CD4-positive, alpha-beta memory T cell (primary cell): ENCODE measurements at regions not wholly inside any gene's neighbourhood (a gene's known extent, or its start where the extent isn't known, plus 50 kb on each side); places are given as distances from the start of the nearest gene placed in this dataset.

ENCODE experiments used
- CTCF ChIA-PET: fragments of 350-600 bp; sonication (Branson Sonifier 250); formaldehyde crosslinking; loops from one replicate; lab custom pipeline; 2021; ENCODE audit warnings: inconsistent platforms; ENCODE audit not compliant: partially characterized antibody; lab: Charles Lee
- POLR2A ChIA-PET: fragments of 350-600 bp; sonication (Branson Sonifier 250); formaldehyde crosslinking; loops from one replicate; lab custom pipeline; 2021; ENCODE audit not compliant: partially characterized antibody; lab: Charles Lee
- DNase-seq, 5 donors: peaks; one replicate each; pipeline versions ENCODE4 v3.0.0 to v3.0.0-alpha.2; 2020 to 2022; ENCODE audit warnings: mixed read lengths in 1 of 5
- H3K27ac ChIP-seq: one replicate; pipeline ENCODE4 v1.7.0; 2013; ENCODE audit warnings: low read depth, low read length
- H3K27me3 ChIP-seq: 2 replicates; pipeline ENCODE4 v1.7.0; 2013; ENCODE audit warnings: mild to moderate bottlenecking, low read length, moderate library complexity; ENCODE audit not compliant: insufficient read depth
- H3K36me3 ChIP-seq: 2 replicates; pipeline ENCODE4 v1.7.0; 2013; ENCODE audit warnings: mild to moderate bottlenecking, low read length, moderate library complexity; ENCODE audit not compliant: insufficient read depth
- H3K4me1 ChIP-seq: 2 replicates; pipeline ENCODE4 v1.7.0; 2013; ENCODE audit warnings: mild to moderate bottlenecking, low read length, moderate library complexity; ENCODE audit not compliant: insufficient read depth
- H3K4me3 ChIP-seq, 2 donors: one replicate each; pipeline ENCODE4 v1.7.0; 2013; ENCODE audit warnings: low read length in 2 of 2, mild to moderate bottlenecking in 1 of 2
- H3K9me3 ChIP-seq, 2 donors: one replicate each; pipeline ENCODE4 v1.7.0; 2013; ENCODE audit warnings: low read length in 2 of 2, control low read depth in 1 of 2; ENCODE audit not compliant: control insufficient read depth in 1 of 2
- H3K27ac Mint-ChIP-seq, 7 donors: one replicate each; pipeline ENCODE4 v1.8.0; 2020 to 2021; ENCODE audit warnings: mixed read lengths in 7 of 7, mild to moderate bottlenecking in 6 of 7, inconsistent platforms in 3 of 7, moderate library complexity in 3 of 7
- H3K27me3 Mint-ChIP-seq, 2 donors: one replicate each; pipeline ENCODE4 v1.8.0; 2020 to 2021; ENCODE audit warnings: mixed read lengths in 2 of 2
- H3K36me3 Mint-ChIP-seq, 2 donors: one replicate each; pipeline ENCODE4 v1.8.0; 2020 to 2021; ENCODE audit warnings: mixed read lengths in 2 of 2, inconsistent platforms in 1 of 2, mild to moderate bottlenecking in 1 of 2
- H3K4me1 Mint-ChIP-seq, 4 donors: one replicate each; pipeline ENCODE4 v1.8.0; 2020 to 2021; ENCODE audit warnings: mixed read lengths in 4 of 4, mild to moderate bottlenecking in 1 of 4
- H3K4me3 Mint-ChIP-seq, 8 donors: one replicate each; pipeline ENCODE4 v1.8.0; 2020 to 2021; ENCODE audit warnings: mixed read lengths in 8 of 8, mild to moderate bottlenecking in 7 of 8, moderate library complexity in 6 of 8, inconsistent platforms in 3 of 8
- H3K9me3 Mint-ChIP-seq, 8 donors: one replicate each; pipeline ENCODE4 v1.8.0; 2020 to 2021; ENCODE audit warnings: mixed read lengths in 8 of 8, mild to moderate bottlenecking in 5 of 8, inconsistent platforms in 3 of 8, moderate library complexity in 1 of 8
- intact Hi-C: fragments of 100-400 bp; cut with micrococcal nuclease; formaldehyde crosslinking; loops from one replicate; pipeline ENCODE4 v1.15.1; 2023

- Histone ChIP-seq H3K36me3 (no peaks in the 10 kb centered on the region), H3K9me3 (no peaks in the 10 kb centered on the region), H3K4me1 (no peaks in the 10 kb centered on the region), H3K27ac (no peak overlapping the region), H3K27me3 (no peaks in the 10 kb centered on the region), H3K4me3 (no peak overlapping the region)
- H3K36me3 Mint-ChIP-seq = no peaks in the 10 kb centered on the region
- no peak overlapping the region for H3K4me3 Mint-ChIP-seq
- H3K27ac Mint-ChIP-seq = no peak overlapping the region
- CTCF ChIA-PET = no interaction called here
- no peaks in the 10 kb centered on the region for H3K9me3 Mint-ChIP-seq
- H3K4me1 Mint-ChIP-seq = no peaks in the 10 kb centered on the region
- DNase-seq = no peak
- intact Hi-C loops = no loop called here
- POLR2A ChIA-PET = no interaction called here
- H3K27me3 Mint-ChIP-seq = no peaks in the 10 kb centered on the region
These were observed 180.9 kb upstream of the HS6ST1 start for GRCh38 chr2:128499367-128500137.

- H3K27me3 ChIP-seq = no peaks in the 10 kb centered on the region
- CTCF ChIA-PET = no interaction called here
- H3K27ac Mint-ChIP-seq = no peak overlapping the region
- no peaks in the 10 kb centered on the region for H3K4me1 ChIP-seq
- no peak for DNase-seq
- no peaks in the 10 kb centered on the region for H3K27me3 Mint-ChIP-seq
- no peaks in the 10 kb centered on the region for H3K36me3 ChIP-seq
- no peaks in the 10 kb centered on the region for H3K9me3 ChIP-seq
- POLR2A ChIA-PET = no interaction called here
- H3K4me3 ChIP-seq = no peak overlapping the region
- intact Hi-C loops = no loop called here
- H3K27ac ChIP-seq = no peak overlapping the region
- no peaks in the 10 kb centered on the region for H3K9me3 Mint-ChIP-seq
- H3K4me3 Mint-ChIP-seq = no peak overlapping the region
- H3K36me3 Mint-ChIP-seq = no peaks in the 10 kb centered on the region
- no peaks in the 10 kb centered on the region for H3K4me1 Mint-ChIP-seq
These were observed 181.6 kb upstream of the HS6ST1 start for GRCh38 chr2:128500138-128500800.

GRCh38 chr2:128501006-128501690, 182.5 kb upstream of the HS6ST1 start:
- Histone ChIP-seq H3K27ac (no peak overlapping the region), H3K4me3 (no peak overlapping the region), H3K36me3 (no peaks in the 10 kb centered on the region), H3K4me1 (no peaks in the 10 kb centered on the region), H3K9me3 (no peaks in the 10 kb centered on the region), H3K27me3 (no peaks in the 10 kb centered on the region)
- Mint-ChIP-seq H3K27ac (no peak overlapping the region), H3K4me1 (no peaks in the 10 kb centered on the region), H3K9me3 (no peaks in the 10 kb centered on the region), H3K36me3 (no peaks in the 10 kb centered on the region), H3K4me3 (no peak overlapping the region), H3K27me3 (no peaks in the 10 kb centered on the region)
- ChIA-PET CTCF (no interaction called here), POLR2A (no interaction called here)
- intact Hi-C loops = no loop called here
- DNase-seq = no peak

- Mint-ChIP-seq H3K4me1 (no peaks in the 10 kb centered on the region), H3K9me3 (no peaks in the 10 kb centered on the region), H3K27ac (no peak overlapping the region), H3K27me3 (no peaks in the 10 kb centered on the region), H3K4me3 (no peak overlapping the region), H3K36me3 (no peaks in the 10 kb centered on the region)
- Histone ChIP-seq H3K4me1 (no peaks in the 10 kb centered on the region), H3K27me3 (no peaks in the 10 kb centered on the region), H3K27ac (no peak overlapping the region), H3K4me3 (no peak overlapping the region), H3K36me3 (no peaks in the 10 kb centered on the region), H3K9me3 (no peaks in the 10 kb centered on the region)
- intact Hi-C loops = no loop called here
- POLR2A ChIA-PET = no interaction called here
- CTCF ChIA-PET = no interaction called here
- DNase-seq = no peak
These were observed 183.0 kb upstream of the HS6ST1 start for GRCh38 chr2:128501700-128502099.

GRCh38 chr2:128502200-128502599, 183.5 kb upstream of the HS6ST1 start:
- no peak overlapping the region for H3K27ac ChIP-seq
- H3K27ac Mint-ChIP-seq = no peak overlapping the region
- H3K9me3 ChIP-seq = no peaks in the 10 kb centered on the region
- H3K36me3 ChIP-seq = no peaks in the 10 kb centered on the region
- ChIA-PET CTCF (no interaction called here), POLR2A (no interaction called here)
- no peak for DNase-seq
- H3K27me3 Mint-ChIP-seq = peaks cover 0 to 3% of the 10 kb centered on the region in 2 donors
- intact Hi-C loops = no loop called here
- no peaks in the 10 kb centered on the region for H3K9me3 Mint-ChIP-seq
- H3K4me1 ChIP-seq = no peaks in the 10 kb centered on the region
- no peaks in the 10 kb centered on the region for H3K36me3 Mint-ChIP-seq
- no peak overlapping the region for H3K4me3 Mint-ChIP-seq
- no peaks in the 10 kb centered on the region for H3K27me3 ChIP-seq
- no peak overlapping the region for H3K4me3 ChIP-seq
- H3K4me1 Mint-ChIP-seq = no peaks in the 10 kb centered on the region

GRCh38 chr2:128502638-128503246, 184.1 kb upstream of the HS6ST1 start:
- H3K4me3 Mint-ChIP-seq = no peak overlapping the region
- H3K9me3 Mint-ChIP-seq = no peaks in the 10 kb centered on the region
- DNase-seq = no peak
- no peak overlapping the region for H3K27ac Mint-ChIP-seq
- no peaks in the 10 kb centered on the region for H3K36me3 Mint-ChIP-seq
- Histone ChIP-seq H3K27me3 (no peaks in the 10 kb centered on the region), H3K36me3 (no peaks in the 10 kb centered on the region), H3K4me3 (no peak overlapping the region), H3K4me1 (no peaks in the 10 kb centered on the region), H3K27ac (no peak overlapping the region), H3K9me3 (no peaks in the 10 kb centered on the region)
- H3K4me1 Mint-ChIP-seq = no peaks in the 10 kb centered on the region
- ChIA-PET CTCF (no interaction called here), POLR2A (no interaction called here)
- H3K27me3 Mint-ChIP-seq = peaks cover 0 to 3% of the 10 kb centered on the region in 2 donors
- intact Hi-C loops = no loop called here
